ENCODE measurements at regions not wholly inside any gene's neighbourhood (a gene's known extent, or its start where the extent isn't known, plus 50 kb on each side); places are given as distances from the start of the nearest gene placed in this dataset.

GRCh38 chr18:22057908-22058527 is 111.4 kb upstream of the GATA6 start:
- Histone ChIP-seq H3K4me3 (no peak overlapping the region), H2AFZ (ENCODE audit: control insufficient read depth, low read depth, low read length) (no peak overlapping the region), H3K4me2 (ENCODE audit: control insufficient read depth, insufficient read depth) (no peak overlapping the region), H3K36me3 (ENCODE audit: control insufficient read depth in 2 of 2, insufficient read depth in 2 of 2, low read length in 1 of 2) (no peaks in the 10 kb centered on the region), H4K20me1 (ENCODE audit: control insufficient read depth, insufficient read depth) (no peaks in the 10 kb centered on the region), H3K9me3 (replicated peaks; ENCODE audit: control insufficient read depth, insufficient read depth, low read length) (no peaks in the 10 kb centered on the region), H3K27me3 (replicated peaks in 1 of 2; ENCODE audit: control insufficient read depth in 2 of 2, insufficient read depth in 2 of 2, low read length in 1 of 2) (no peaks in the 10 kb centered on the region; a peak in 1 of 4 replicates), H3K27ac (ENCODE audit: control insufficient read depth, insufficient read depth) (no peak overlapping the region), H3K4me1 (ENCODE audit: control insufficient read depth, insufficient read depth, low read length) (no peaks in the 10 kb centered on the region), H3K9ac (ENCODE audit: control insufficient read depth, insufficient read depth, low read length) (no peak overlapping the region), H3K79me2 (ENCODE audit: control insufficient read depth, insufficient read depth, low read length) (no peaks in the 10 kb centered on the region)
- no peak for TF ChIP-seq ATF3 (IDR thresholded peaks at IDR 0.05; ENCODE audit: borderline replicate concordance, extremely low read depth, low read depth, low read length)
- TF ChIP-seq TARDBP (IDR thresholded peaks at IDR 0.05; ENCODE audit: borderline replicate concordance), result no peak
- FAIRE-seq (no peak), ATAC-seq (no peak), DNase-seq (ENCODE audit: low read depth, low spot score) (no peak)
- CTCF ChIA-PET, result interaction anchor here (0.6 kb wide), 1 partner anchor 14 kb away, joined by 3 read pairs; no protein-coding TSS in a partner anchor
- BruUV-seq (replicated peaks), result no TSS peak
- RAD21 ChIA-PET (ENCODE audit: unreplicated experiment), result no interaction called here
- SMC1A ChIA-PET (ENCODE audit: uncharacterized antibody, unreplicated experiment), result no interaction called here
- in situ Hi-C loops (cut with MboI), result no loop called here
- POLR2A ChIA-PET, result no interaction called here
- WGBS (ENCODE audit: insufficient coverage, insufficient replicate concordance, low lambda C conversion rate, missing lambda C conversion rate), result 50% methylated on average over 5 of the region's 5 CpGs
- intact Hi-C loops (cut with micrococcal nuclease; ENCODE audit: unreplicated experiment), result no loop called here

GRCh38 chr18:22060361-22060760 is 109.0 kb upstream of the GATA6 start:
- no peaks in the 10 kb centered on the region for H3K9me3 ChIP-seq (replicated peaks; ENCODE audit: control insufficient read depth, insufficient read depth, low read length)
- POLR2A ChIA-PET, result no interaction called here
- TF ChIP-seq MXI1 (IDR thresholded peaks at IDR 0.05; ENCODE audit: low read depth, low read length) (no peak), ZNF622 (IDR thresholded peaks at IDR 0.05) (no peak), EED (IDR thresholded peaks at IDR 0.05; ENCODE audit: low read depth) (no peak), PBX3 (IDR thresholded peaks at IDR 0.05; ENCODE audit: insufficient replicate concordance, low read depth, low read length) (no peak), SP1 (IDR thresholded peaks at IDR 0.05; ENCODE audit: low read depth, low read length) (no peak), ZNF592 (IDR thresholded peaks at IDR 0.05) (no peak), CBX5 (IDR thresholded peaks at IDR 0.05; ENCODE audit: low read depth) (no peak), GATAD2B (conservative IDR thresholded peaks at IDR 0.05; ENCODE audit: low read depth) (no peak), NBN (IDR thresholded peaks at IDR 0.05) (no peak), NR2C2 (IDR thresholded peaks at IDR 0.05; ENCODE audit: borderline replicate concordance, control insufficient read depth, insufficient read length, low read depth) (no peak), MEF2A (IDR thresholded peaks at IDR 0.05; ENCODE audit: insufficient read depth, low read depth, low read length) (no peak)

More at GRCh38 chr18:22060361-22060760, 109.0 kb upstream of the GATA6 start:
- ChIA-PET SMC1A (ENCODE audit: uncharacterized antibody, unreplicated experiment) (no interaction called here), CTCF (no interaction called here), RAD21 (ENCODE audit: unreplicated experiment) (no interaction called here)
- intact Hi-C loops (cut with micrococcal nuclease; ENCODE audit: unreplicated experiment), result no loop called here
- WGBS (ENCODE audit: insufficient coverage, insufficient replicate concordance, low lambda C conversion rate, missing lambda C conversion rate), result 0% methylated on average over 1 of the region's 2 CpGs
- no peaks in the 10 kb centered on the region for H3K79me2 ChIP-seq (ENCODE audit: control insufficient read depth, insufficient read depth, low read length)
- H3K36me3 ChIP-seq (ENCODE audit: control insufficient read depth in 2 of 2, insufficient read depth in 2 of 2, low read length in 1 of 2), result no peaks in the 10 kb centered on the region
- DNase-seq (ENCODE audit: low read depth, low spot score) (no peak), FAIRE-seq (no peak), ATAC-seq (no peak)
- no TSS peak for BruUV-seq (replicated peaks)
- no peak overlapping the region for H3K4me3 ChIP-seq
- no peaks in the 10 kb centered on the region for H4K20me1 ChIP-seq (ENCODE audit: control insufficient read depth, insufficient read depth)
- in situ Hi-C loops (cut with MboI), result no loop called here
- no peaks in the 10 kb centered on the region for H3K4me1 ChIP-seq (ENCODE audit: control insufficient read depth, insufficient read depth, low read length)
- H2AFZ ChIP-seq (ENCODE audit: control insufficient read depth, low read depth, low read length), result no peak overlapping the region
- no peak overlapping the region for H3K4me2 ChIP-seq (ENCODE audit: control insufficient read depth, insufficient read depth)
- no peaks in the 10 kb centered on the region for H3K27me3 ChIP-seq (replicated peaks in 1 of 2; ENCODE audit: control insufficient read depth in 2 of 2, insufficient read depth in 2 of 2, low read length in 1 of 2)
- H3K9ac ChIP-seq (ENCODE audit: control insufficient read depth, insufficient read depth, low read length), result no peak overlapping the region
- no peak overlapping the region for H3K27ac ChIP-seq (ENCODE audit: control insufficient read depth, insufficient read depth)
